ENCODE measurements at regions not wholly inside any gene's neighbourhood (a gene's known extent, or its start where the extent isn't known, plus 50 kb on each side); places are given as distances from the start of the nearest gene placed in this dataset.

- no peak for DNase-seq (ENCODE audit: low read depth)
Measured at GRCh38 chr1:34409689-34410229, 233.1 kb downstream of the C1orf94 start.

GRCh38 chr1:34412598-34413370, 236.1 kb downstream of the C1orf94 start:
- no peak for DNase-seq (ENCODE audit: low read depth)

- DNase-seq (ENCODE audit: low read depth), result no peak
Measured at GRCh38 chr1:34415140-34415539, 238.4 kb downstream of the C1orf94 start.

GRCh38 chr1:34418166-34418565, 241.5 kb downstream of the C1orf94 start:
- no peak for DNase-seq (ENCODE audit: low read depth)

- DNase-seq (ENCODE audit: low read depth), result no peak
Measured at GRCh38 chr1:34419663-34420136, 243.0 kb downstream of the C1orf94 start.

- no peak for DNase-seq (ENCODE audit: low read depth)
Measured at GRCh38 chr1:34425046-34425445, 248.3 kb downstream of the C1orf94 start.

GRCh38 chr1:34425785-34426184, 249.1 kb downstream of the C1orf94 start:
- DNase-seq (ENCODE audit: low read depth), result no peak

GRCh38 chr1:34426325-34426896, 249.7 kb downstream of the C1orf94 start:
- no peak for DNase-seq (ENCODE audit: low read depth)

- DNase-seq (ENCODE audit: low read depth), result no peak
Measured at GRCh38 chr1:34427170-34427569, 250.5 kb downstream of the C1orf94 start.

- no peak for DNase-seq (ENCODE audit: low read depth)
Measured at GRCh38 chr1:34433099-34433498, 256.4 kb downstream of the C1orf94 start.

- DNase-seq (ENCODE audit: low read depth), result no peak
Measured at GRCh38 chr1:34436836-34437235, 260.1 kb downstream of the C1orf94 start.

GRCh38 chr1:34441259-34442069, 264.8 kb downstream of the C1orf94 start:
- no peak for DNase-seq (ENCODE audit: low read depth)

GRCh38 chr1:34444516-34444915, 267.8 kb downstream of the C1orf94 start:
- DNase-seq (ENCODE audit: low read depth), result no peak

- DNase-seq (ENCODE audit: low read depth), result no peak
Measured at GRCh38 chr1:34450325-34450724, 273.6 kb downstream of the C1orf94 start.

GRCh38 chr1:34452451-34452850, 275.7 kb downstream of the C1orf94 start:
- DNase-seq (ENCODE audit: low read depth), result no peak

GRCh38 chr1:34455121-34455520, 278.4 kb downstream of the C1orf94 start:
- no peak for DNase-seq (ENCODE audit: low read depth)

- peak; percentile 7 for DNase-seq (ENCODE audit: low read depth)
Measured at GRCh38 chr1:34460193-34460592, 283.5 kb downstream of the C1orf94 start.

- no peak for DNase-seq (ENCODE audit: low read depth)
Measured at GRCh38 chr1:34470401-34470800, 284.4 kb upstream of the GJB5 start.

- no peak for DNase-seq (ENCODE audit: low read depth)
Measured at GRCh38 chr1:34474566-34474965, 280.3 kb upstream of the GJB5 start.

- no peak for DNase-seq (ENCODE audit: low read depth)
Measured at GRCh38 chr1:34476371-34476770, 278.5 kb upstream of the GJB5 start.

GRCh38 chr1:34477632-34478141, 277.2 kb upstream of the GJB5 start:
- DNase-seq (ENCODE audit: low read depth), result no peak

- no peak for DNase-seq (ENCODE audit: low read depth)
Measured at GRCh38 chr1:34478515-34479076, 276.3 kb upstream of the GJB5 start.

All from activated gamma-delta T cell treated with anti-CD3 and anti-CD28 coated beads, Interleukin-2, amount 50 U/mL, for 16 hours (primary cell).